ENCODE measurements at regions not wholly inside any gene's neighbourhood (a gene's known extent, or its start where the extent isn't known, plus 50 kb on each side); places are given as distances from the start of the nearest gene placed in this dataset.

DNA sequence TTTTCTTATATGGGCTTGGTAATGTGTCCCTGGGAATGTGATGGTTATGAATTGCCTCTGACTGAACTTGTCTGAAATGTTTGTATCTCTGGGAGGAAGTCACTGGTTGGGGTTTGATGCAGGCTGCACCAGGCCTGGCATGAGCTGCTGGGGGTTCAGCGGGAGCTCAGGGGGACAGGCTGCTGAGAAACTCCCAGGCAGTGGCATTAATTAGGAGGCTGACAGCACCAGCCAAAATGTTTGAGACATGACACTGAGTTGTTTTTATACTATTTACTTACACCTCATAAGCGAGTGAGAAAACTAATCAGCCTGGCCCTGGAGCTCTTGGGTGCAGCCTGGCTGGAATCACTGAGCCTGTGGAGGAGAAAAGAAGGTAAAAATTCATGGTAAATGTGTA lies 124.1 kb upstream of the SORCS3 start:
- TF ChIP-seq CTCF (IDR thresholded peaks at IDR 0.05 in 8 of 11, conservative IDR thresholded peaks at IDR 0.05 in 3 of 11) (no peak), POLR2A (IDR thresholded peaks at IDR 0.05) (no peak)

Data from spleen (tissue), 7 donors.